ENCODE measurements at regions not wholly inside any gene's neighbourhood (a gene's known extent, or its start where the extent isn't known, plus 50 kb on each side); places are given as distances from the start of the nearest gene placed in this dataset.

- TF ChIP-seq ZNF274 (IDR thresholded peaks at IDR 0.05; ENCODE audit: low read depth, low read length) (no peak), SUZ12 (IDR thresholded peaks at IDR 0.05; ENCODE audit: extremely low read depth, insufficient read depth, insufficient read length) (no peak), YY1 (IDR thresholded peaks at IDR 0.05; ENCODE audit: insufficient read depth, insufficient read length) (no peak)
These were observed 272.8 kb downstream of the RND3 start for GRCh38 chr2:150214626-150215025.
